IMR-90 (cell line): ENCODE measurements at regions not wholly inside any gene's neighbourhood (a gene's known extent, or its start where the extent isn't known, plus 50 kb on each side); places are given as distances from the start of the nearest gene placed in this dataset.

ENCODE experiments used
- ATAC-seq: fragments of 200-7000 bp; cut with Tn5 transposase; 2 replicates; pipeline ENCODE4 v1.9.1; 2020; ENCODE audit warnings: low read depth, mild to moderate bottlenecking, moderate library complexity
- BruUV-seq: library from RNA; stranded (reverse); fragments of 400-500 nt; replicated peaks from 2 replicates; lab custom pipeline; 2021; lab: Mats Ljungman, UMichigan
- CTCF ChIA-PET: fragments of 300-600 bp; formaldehyde crosslinking; extraction: SDS; loops from one replicate; lab custom pipeline; 2021; ENCODE audit warnings: antibody characterized with exemption; lab: Yijun Ruan, JAX
- POLR2A ChIA-PET: fragments of 300-600 bp; sonication (Branson Sonifier 250); formaldehyde crosslinking; loops from one replicate; lab custom pipeline; 2022; ENCODE audit warnings: antibody characterized with exemption; ENCODE audit not compliant: unreplicated experiment; lab: Charles Lee
- DNase-seq: peaks from one replicate; pipeline ENCODE4 v3.0.0; 2013
- H2AFZ ChIP-seq: replicated peaks from 2 replicates; pipeline ENCODE3; 2013; ENCODE audit warnings: low read length, mild to moderate bottlenecking; ENCODE audit not compliant: poor library complexity
- H2AK5ac ChIP-seq: 2 replicates; pipeline ENCODE4 v1.6.1; 2013; ENCODE audit warnings: low read depth, low read length, inconsistent platforms
- H2AK9ac ChIP-seq: replicated peaks from 2 replicates; pipeline ENCODE3; 2013; ENCODE audit warnings: mild to moderate bottlenecking, low read depth, low read length, moderate library complexity; ENCODE audit not compliant: poor library complexity
- H2BK120ac ChIP-seq: 2 replicates; pipeline ENCODE4 v1.6.1; 2013; ENCODE audit warnings: low read depth, low read length, inconsistent platforms
- H2BK15ac ChIP-seq: 3 replicates; pipeline ENCODE4 v1.6.1; 2013; ENCODE audit warnings: low read depth, low read length, inconsistent platforms
- H2BK20ac ChIP-seq: 2 replicates; pipeline ENCODE4 v1.6.1; 2013; ENCODE audit warnings: low read depth, mild to moderate bottlenecking, inconsistent platforms, low read length, moderate library complexity
- H2BK5ac ChIP-seq: 2 replicates; pipeline ENCODE4 v1.6.1; 2013; ENCODE audit warnings: mild to moderate bottlenecking, low read depth, low read length, inconsistent platforms; ENCODE audit not compliant: poor library complexity, severe bottlenecking
- H3K14ac ChIP-seq: replicated peaks from 2 replicates; pipeline ENCODE4 v1.6.1; 2013; ENCODE audit warnings: low read depth, low read length, inconsistent platforms
- H3K18ac ChIP-seq: 2 replicates; pipeline ENCODE4 v1.6.1; 2013; ENCODE audit warnings: low read depth, low read length, control low read depth
- H3K23ac ChIP-seq: 2 replicates; pipeline ENCODE4 v1.6.1; 2013; ENCODE audit warnings: low read depth, low read length, inconsistent platforms
- H3K27ac ChIP-seq: 2 replicates; pipeline ENCODE4 v1.5.1; 2013; ENCODE audit warnings: mild to moderate bottlenecking, control low read depth, low read length; ENCODE audit not compliant: insufficient read depth
- H3K27me3 ChIP-seq: 2 replicates; pipeline ENCODE4 v1.6.1; 2013; ENCODE audit warnings: low read length; ENCODE audit not compliant: control insufficient read depth, insufficient read depth
- H3K36me3 ChIP-seq: 2 replicates; pipeline ENCODE4 v1.6.1; 2013; ENCODE audit warnings: low read length, mixed read lengths; ENCODE audit not compliant: control insufficient read depth, insufficient read depth
- H3K4ac ChIP-seq: 2 replicates; pipeline ENCODE4 v1.6.1; 2013; ENCODE audit warnings: low read depth, low read length, inconsistent platforms
- H3K4me1 ChIP-seq: 2 replicates; pipeline ENCODE4 v1.6.1; 2013; ENCODE audit warnings: low read length, mixed read lengths; ENCODE audit not compliant: control insufficient read depth, insufficient read depth
- H3K4me2 ChIP-seq: 2 replicates; pipeline ENCODE4 v1.6.1; 2013; ENCODE audit warnings: low read depth, mild to moderate bottlenecking, control low read depth, low read length, moderate library complexity
- H3K4me3 ChIP-seq: 2 replicates; pipeline ENCODE4 v1.5.1; 2013; ENCODE audit warnings: low read depth, mild to moderate bottlenecking, control low read depth, low read length, moderate library complexity; ENCODE audit not compliant: insufficient read depth
- H3K56ac ChIP-seq: 2 replicates; pipeline ENCODE4 v1.6.1; 2013; ENCODE audit warnings: low read length, inconsistent platforms; ENCODE audit not compliant: insufficient read depth; ENCODE audit errors: extremely low read depth
- H3K79me1 ChIP-seq, 2 experiments: 2 replicates each; pipeline ENCODE4 v1.6.1; 2013; ENCODE audit warnings: low read length in 2 of 2, inconsistent platforms in 1 of 2, low read depth in 1 of 2
- H3K9ac ChIP-seq: 2 replicates; pipeline ENCODE4 v1.6.1; 2013; ENCODE audit warnings: low read depth, low read length, control low read depth
- H3K9me1 ChIP-seq: 2 replicates; pipeline ENCODE4 v1.6.1; 2013; ENCODE audit warnings: low read length, inconsistent platforms; ENCODE audit not compliant: insufficient read depth
- H3K9me3 ChIP-seq: 2 replicates; pipeline ENCODE4 v1.6.1; 2013; ENCODE audit warnings: low read length; ENCODE audit not compliant: control insufficient read depth, insufficient read depth
- H4K20me1 ChIP-seq: 2 replicates; pipeline ENCODE4 v1.6.1; 2013; ENCODE audit warnings: low read length, inconsistent platforms; ENCODE audit not compliant: insufficient read depth
- H4K5ac ChIP-seq: 2 replicates; pipeline ENCODE4 v1.6.1; 2013; ENCODE audit warnings: mild to moderate bottlenecking, low read depth, low read length, control low read depth
- H4K8ac ChIP-seq, 2 experiments: 2 replicates each; pipeline ENCODE4 v1.6.1; 2013; ENCODE audit warnings: low read depth in 2 of 2, low read length in 2 of 2, control low read depth in 1 of 2, inconsistent platforms in 1 of 2
- H4K91ac ChIP-seq: 2 replicates; pipeline ENCODE4 v1.6.1; 2013; ENCODE audit warnings: low read depth, low read length, inconsistent platforms; ENCODE audit not compliant: insufficient read depth
- BHLHE40 ChIP-seq: fragments of 150-350 bp; IDR thresholded peaks from 2 replicates; pipeline ENCODE4 v1.6.1; 2016; ENCODE audit warnings: mild to moderate bottlenecking, low read depth, low read length
- CHD1 ChIP-seq: IDR thresholded peaks from 2 replicates; pipeline ENCODE4 v1.6.1; 2012; ENCODE audit warnings: low read depth, low read length, improper control_type of control experiment
- MAZ ChIP-seq: IDR thresholded peaks from 2 replicates; pipeline ENCODE4 v1.6.1; 2012; ENCODE audit warnings: low read depth, mild to moderate bottlenecking, low read length, improper control_type of control experiment, moderate library complexity, borderline replicate concordance
- MXI1 ChIP-seq: IDR thresholded peaks from 2 replicates; pipeline ENCODE4 v1.6.1; 2012; ENCODE audit warnings: low read depth, mild to moderate bottlenecking, low read length, moderate library complexity, borderline replicate concordance
- RAD21 ChIP-seq: IDR thresholded peaks from 2 replicates; pipeline ENCODE4 v1.6.1; 2012; ENCODE audit warnings: low read length, improper control_type of control experiment
- SMC3 ChIP-seq: fragments of 150-350 bp; IDR thresholded peaks from 2 replicates; pipeline ENCODE4 v1.6.1; 2016; ENCODE audit warnings: low read depth, mild to moderate bottlenecking, antibody characterized with exemption, low read length, moderate library complexity
- WGBS, 2 experiments: methylation state at CpG; one replicate each; pipeline versions ENCODE4 v1.1.5 to v1.1.7; 2013; ENCODE audit warnings: missing lambda C conversion rate in 2 of 2; ENCODE audit not compliant: insufficient read length in 1 of 2; ENCODE audit errors: extremely low coverage in 2 of 2; 5-methylcytosine and 5-hydroxymethylcytosine counted together
- dilution Hi-C: fragments of 300-500 bp; cut with HindIII; formaldehyde crosslinking; loops from one replicate; pipeline ENCODE4 v1.14.3; 2018; ENCODE audit warnings: low sequenced_read_pairs; ENCODE audit not compliant: unreplicated experiment
- in situ Hi-C: fragments of 300-500 bp; cut with MboI; formaldehyde crosslinking; loops from 3 replicates; pipeline ENCODE4 v1.14.3; 2019; ENCODE audit warnings: low sequenced_read_pairs, inconsistent platforms, mixed read lengths
- intact Hi-C: fragments of 100-400 bp; cut with micrococcal nuclease; formaldehyde crosslinking; loops from 2 replicates; pipeline ENCODE4 v1.10.0; 2022
- TF ChIP-seq, protein P1 (sequence below): fragments of 150-350 bp; IDR thresholded peaks from 2 replicates; pipeline ENCODE4 v1.6.1; 2016; ENCODE audit warnings: low read depth, mild to moderate bottlenecking, low read length, moderate library complexity, borderline replicate concordance
- TF ChIP-seq, protein P2 (sequence below): fragments of 150-350 bp; IDR thresholded peaks from 2 replicates; pipeline ENCODE4 v1.6.1; 2017; ENCODE audit warnings: mild to moderate bottlenecking, antibody characterized with exemption, low read length, low read depth

DNA sequence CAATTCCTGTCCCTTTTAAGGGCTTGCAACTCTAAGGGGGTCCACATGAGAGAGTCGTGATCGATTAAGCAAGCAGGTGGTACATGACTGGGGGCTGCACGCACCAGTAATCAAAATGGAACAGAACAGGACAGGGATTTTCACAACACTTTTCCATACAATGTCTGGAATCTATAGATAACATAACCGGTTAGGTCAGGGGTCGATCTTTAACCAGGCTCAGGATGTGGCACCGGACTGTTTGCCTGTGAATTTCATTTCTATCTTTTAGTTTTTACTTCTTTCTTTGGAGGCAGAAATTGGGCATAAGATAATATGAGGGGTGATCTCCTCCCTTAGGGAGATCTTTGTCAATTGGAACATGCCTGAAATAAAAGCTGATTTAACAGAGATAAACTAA, 370.1 kb downstream of the IPMK start:
- Histone ChIP-seq H4K91ac (no peak overlapping the region), H4K20me1 (no peaks in the 10 kb centered on the region), H3K27me3 (no peaks in the 10 kb centered on the region), H3K9ac (no peak overlapping the region), H2AFZ (no peak overlapping the region), H3K56ac (no peak overlapping the region), H3K36me3 (no peaks in the 10 kb centered on the region), H4K8ac (no peak overlapping the region), H3K18ac (no peak overlapping the region), H2BK120ac (no peak overlapping the region), H3K4me3 (no peak overlapping the region), H3K4ac (no peak overlapping the region), H2AK9ac (no peak overlapping the region), H4K5ac (no peak overlapping the region), H2AK5ac (no peak overlapping the region), H2BK15ac (no peak overlapping the region), H3K79me1 (no peaks in the 10 kb centered on the region), H3K23ac (no peak overlapping the region), H3K4me2 (no peak overlapping the region), H3K14ac (no peak overlapping the region), H3K27ac (no peak overlapping the region), H3K4me1 (no peaks in the 10 kb centered on the region), H3K9me3 (no peaks in the 10 kb centered on the region), H2BK20ac (no peak overlapping the region), H2BK5ac (no peak overlapping the region), H3K9me1 (no peaks in the 10 kb centered on the region)
- POLR2A ChIA-PET, result no interaction called here
- dilution Hi-C loops (no loop called here), in situ Hi-C loops (no loop called here), intact Hi-C loops (no loop called here)
- BruUV-seq, result no TSS peak
- CTCF ChIA-PET, result no interaction called here
- TF ChIP-seq, protein P1, sequence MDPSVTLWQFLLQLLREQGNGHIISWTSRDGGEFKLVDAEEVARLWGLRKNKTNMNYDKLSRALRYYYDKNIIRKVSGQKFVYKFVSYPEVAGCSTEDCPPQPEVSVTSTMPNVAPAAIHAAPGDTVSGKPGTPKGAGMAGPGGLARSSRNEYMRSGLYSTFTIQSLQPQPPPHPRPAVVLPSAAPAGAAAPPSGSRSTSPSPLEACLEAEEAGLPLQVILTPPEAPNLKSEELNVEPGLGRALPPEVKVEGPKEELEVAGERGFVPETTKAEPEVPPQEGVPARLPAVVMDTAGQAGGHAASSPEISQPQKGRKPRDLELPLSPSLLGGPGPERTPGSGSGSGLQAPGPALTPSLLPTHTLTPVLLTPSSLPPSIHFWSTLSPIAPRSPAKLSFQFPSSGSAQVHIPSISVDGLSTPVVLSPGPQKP, result no peak
- TF ChIP-seq RAD21 (no peak), MXI1 (no peak), BHLHE40 (no peak), MAZ (no peak), CHD1 (no peak), SMC3 (no peak)
- TF ChIP-seq, protein P2, sequence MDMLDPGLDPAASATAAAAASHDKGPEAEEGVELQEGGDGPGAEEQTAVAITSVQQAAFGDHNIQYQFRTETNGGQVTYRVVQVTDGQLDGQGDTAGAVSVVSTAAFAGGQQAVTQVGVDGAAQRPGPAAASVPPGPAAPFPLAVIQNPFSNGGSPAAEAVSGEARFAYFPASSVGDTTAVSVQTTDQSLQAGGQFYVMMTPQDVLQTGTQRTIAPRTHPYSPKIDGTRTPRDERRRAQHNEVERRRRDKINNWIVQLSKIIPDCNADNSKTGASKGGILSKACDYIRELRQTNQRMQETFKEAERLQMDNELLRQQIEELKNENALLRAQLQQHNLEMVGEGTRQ, result no peak
- DNase-seq (no peak), ATAC-seq (no peak)
- WGBS, 2 experiments, result no CpG with 5 or more reads among the region's 6 CpGs
